ENCODE measurements at regions not wholly inside any gene's neighbourhood (a gene's known extent, or its start where the extent isn't known, plus 50 kb on each side); places are given as distances from the start of the nearest gene placed in this dataset.

- Histone ChIP-seq H3K27me3 (ENCODE audit: control insufficient read depth, insufficient read depth, low read length) (no peaks in the 10 kb centered on the region), H3K4me3 (ENCODE audit: low read depth, low read length) (no peak overlapping the region), H3K36me3 (ENCODE audit: control insufficient read depth, insufficient read depth, low read length) (no peaks in the 10 kb centered on the region)
- peak; percentile 76 for DNase-seq (ENCODE audit: low read depth)
- no peak for TF ChIP-seq CTCF (IDR thresholded peaks at IDR 0.05; ENCODE audit: insufficient read depth, low read length, poor library complexity, severe bottlenecking)
These were observed 171.4 kb upstream of the ZP4 start for GRCh38 chr1:238061967-238062613.

GRCh38 chr1:238060061-238060460 is 169.3 kb upstream of the ZP4 start:
- H3K4me3 ChIP-seq (ENCODE audit: low read depth, low read length), result no peak overlapping the region
- no peaks in the 10 kb centered on the region for H3K36me3 ChIP-seq (ENCODE audit: control insufficient read depth, insufficient read depth, low read length)
- no peak for DNase-seq (ENCODE audit: low read depth)
- no peak for TF ChIP-seq CTCF (IDR thresholded peaks at IDR 0.05; ENCODE audit: insufficient read depth, low read length, poor library complexity, severe bottlenecking)
- H3K27me3 ChIP-seq (ENCODE audit: control insufficient read depth, insufficient read depth, low read length), result no peaks in the 10 kb centered on the region

GRCh38 chr1:238052496-238053266 is 162.0 kb upstream of the ZP4 start:
- TF ChIP-seq CTCF (IDR thresholded peaks at IDR 0.05; ENCODE audit: insufficient read depth, low read length, poor library complexity, severe bottlenecking), result no peak
- Histone ChIP-seq H3K4me3 (ENCODE audit: low read depth, low read length) (no peak overlapping the region), H3K27me3 (ENCODE audit: control insufficient read depth, insufficient read depth, low read length) (no peaks in the 10 kb centered on the region), H3K36me3 (ENCODE audit: control insufficient read depth, insufficient read depth, low read length) (no peaks in the 10 kb centered on the region)
- no peak for DNase-seq (ENCODE audit: low read depth)

- H3K4me3 ChIP-seq (ENCODE audit: low read depth, low read length), result no peak overlapping the region
- H3K36me3 ChIP-seq (ENCODE audit: control insufficient read depth, insufficient read depth, low read length), result no peaks in the 10 kb centered on the region
- DNase-seq (ENCODE audit: low read depth), result peak; percentile 68
- H3K27me3 ChIP-seq (ENCODE audit: control insufficient read depth, insufficient read depth, low read length), result no peaks in the 10 kb centered on the region
- TF ChIP-seq CTCF (IDR thresholded peaks at IDR 0.05; ENCODE audit: insufficient read depth, low read length, poor library complexity, severe bottlenecking), result no peak
These were observed 138.4 kb upstream of the ZP4 start for GRCh38 chr1:238029126-238029525.

- H3K4me3 ChIP-seq (ENCODE audit: low read depth, low read length), result no peak overlapping the region
- H3K36me3 ChIP-seq (ENCODE audit: control insufficient read depth, insufficient read depth, low read length), result no peaks in the 10 kb centered on the region
- no peaks in the 10 kb centered on the region for H3K27me3 ChIP-seq (ENCODE audit: control insufficient read depth, insufficient read depth, low read length)
- no peak for DNase-seq (ENCODE audit: low read depth)
- no peak for TF ChIP-seq CTCF (IDR thresholded peaks at IDR 0.05; ENCODE audit: insufficient read depth, low read length, poor library complexity, severe bottlenecking)
These were observed 136.6 kb upstream of the ZP4 start for GRCh38 chr1:238027366-238027765.

Measured in kidney epithelial cell (primary cell).